Memory B cell (primary cell): ENCODE measurements at regions not wholly inside any gene's neighbourhood (a gene's known extent, or its start where the extent isn't known, plus 50 kb on each side); places are given as distances from the start of the nearest gene placed in this dataset.

Source experiments
- ATAC-seq: fragments of 150-1000 bp; cut with Tn5 transposase; 2 replicates; pipeline ENCODE4 v1.10.0; 2021; ENCODE audit warnings: low read depth, mild to moderate bottlenecking, moderate library complexity
- DNase-seq, 2 donors: peaks; one replicate each; pipeline ENCODE4 v3.0.0; 2022; ENCODE audit warnings: low spot score in 2 of 2
- H3K27ac Mint-ChIP-seq: one replicate; pipeline ENCODE4 v1.8.0; 2022; ENCODE audit warnings: mild to moderate bottlenecking, moderate library complexity, mixed read lengths
- H3K27me3 Mint-ChIP-seq: one replicate; pipeline ENCODE4 v1.8.0; 2022; ENCODE audit warnings: mixed read lengths
- H3K36me3 Mint-ChIP-seq: one replicate; pipeline ENCODE4 v1.8.0; 2022; ENCODE audit warnings: mild to moderate bottlenecking, mixed read lengths
- H3K4me1 Mint-ChIP-seq: one replicate; pipeline ENCODE4 v1.8.0; 2022; ENCODE audit warnings: mixed read lengths
- H3K4me3 Mint-ChIP-seq: one replicate; pipeline ENCODE4 v1.8.0; 2022; ENCODE audit warnings: mild to moderate bottlenecking, moderate library complexity, mixed read lengths
- H3K9me3 Mint-ChIP-seq: one replicate; pipeline ENCODE4 v1.8.0; 2022; ENCODE audit warnings: mixed read lengths

DNA sequence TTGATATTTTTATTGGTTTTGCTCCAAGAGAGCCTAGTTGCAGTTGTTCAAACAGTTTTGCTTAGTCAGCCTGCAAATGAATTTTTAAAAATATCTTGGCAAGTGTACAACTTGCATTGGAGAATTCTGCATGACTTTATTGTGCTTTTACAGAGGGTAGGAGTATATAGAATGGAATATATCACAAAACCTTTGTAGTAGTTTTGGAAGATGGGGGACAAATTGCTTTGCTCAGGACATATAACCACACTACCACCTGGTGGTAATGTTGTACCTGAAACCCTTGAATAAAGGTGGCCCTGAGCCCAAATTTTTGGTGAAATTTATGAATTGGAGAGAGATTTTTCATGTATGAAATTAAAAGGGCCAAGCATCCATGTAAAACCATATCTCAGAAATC lies 645.2 kb downstream of the MED13L start:
- no peak overlapping the region for H3K4me3 Mint-ChIP-seq
- peaks cover 6% of the 10 kb centered on the region for H3K27me3 Mint-ChIP-seq
- DNase-seq (no peak), ATAC-seq (no peak)
- H3K4me1 Mint-ChIP-seq, result no peaks in the 10 kb centered on the region
- no peaks in the 10 kb centered on the region for H3K36me3 Mint-ChIP-seq
- H3K9me3 Mint-ChIP-seq, result peaks cover 5% of the 10 kb centered on the region
- H3K27ac Mint-ChIP-seq, result no peak overlapping the region

DNA sequence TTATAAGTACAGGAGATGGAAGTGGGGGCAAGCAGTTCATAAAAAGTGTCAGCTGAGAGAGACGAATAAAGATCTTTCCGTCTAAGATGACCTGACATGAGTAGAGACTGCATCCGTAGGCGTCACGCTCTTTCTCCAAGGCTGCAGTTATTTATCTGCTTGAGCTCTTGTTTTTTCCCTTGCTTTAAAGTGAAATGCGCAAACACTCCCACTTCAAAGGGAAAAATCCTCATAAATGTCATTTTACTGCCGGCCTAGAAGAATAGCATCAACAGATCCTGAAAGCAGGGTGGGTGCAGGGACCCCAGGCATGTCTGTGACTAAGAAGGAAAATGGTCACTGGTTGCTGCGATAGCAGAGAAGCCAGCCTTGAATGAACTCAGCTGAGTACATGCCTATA lies 647.4 kb downstream of the MED13L start:
- Mint-ChIP-seq H3K27ac (no peak overlapping the region), H3K4me3 (no peak overlapping the region), H3K9me3 (peaks cover 3% of the 10 kb centered on the region), H3K27me3 (peaks cover 4% of the 10 kb centered on the region), H3K36me3 (no peaks in the 10 kb centered on the region), H3K4me1 (no peaks in the 10 kb centered on the region)
- no peak for DNase-seq
- no peak for ATAC-seq

DNA sequence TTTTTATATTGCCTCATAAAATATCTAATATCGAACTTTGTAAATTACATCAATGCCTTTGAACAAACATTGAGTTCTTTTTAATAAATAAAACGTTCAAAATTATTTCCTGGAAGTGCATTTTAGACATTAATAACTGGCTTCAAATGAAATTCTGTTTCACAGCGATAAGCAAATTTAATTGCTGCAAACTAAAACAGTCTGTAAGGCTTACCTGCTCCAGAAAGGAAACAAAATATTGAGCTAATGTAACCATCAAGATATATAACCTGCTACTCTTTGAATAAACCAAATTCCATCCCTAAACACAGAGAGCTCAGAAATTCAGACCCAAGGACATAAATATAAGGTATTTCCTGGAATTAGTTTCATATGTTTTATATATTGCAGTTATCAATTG lies 651.3 kb downstream of the MED13L start:
- peaks cover 1% of the 10 kb centered on the region for H3K27me3 Mint-ChIP-seq
- DNase-seq (no peak), ATAC-seq (no peak)
- no peak overlapping the region for H3K27ac Mint-ChIP-seq
- H3K4me1 Mint-ChIP-seq, result no peaks in the 10 kb centered on the region
- H3K36me3 Mint-ChIP-seq, result no peaks in the 10 kb centered on the region
- H3K4me3 Mint-ChIP-seq, result no peak overlapping the region
- peaks cover 3% of the 10 kb centered on the region for H3K9me3 Mint-ChIP-seq

DNA sequence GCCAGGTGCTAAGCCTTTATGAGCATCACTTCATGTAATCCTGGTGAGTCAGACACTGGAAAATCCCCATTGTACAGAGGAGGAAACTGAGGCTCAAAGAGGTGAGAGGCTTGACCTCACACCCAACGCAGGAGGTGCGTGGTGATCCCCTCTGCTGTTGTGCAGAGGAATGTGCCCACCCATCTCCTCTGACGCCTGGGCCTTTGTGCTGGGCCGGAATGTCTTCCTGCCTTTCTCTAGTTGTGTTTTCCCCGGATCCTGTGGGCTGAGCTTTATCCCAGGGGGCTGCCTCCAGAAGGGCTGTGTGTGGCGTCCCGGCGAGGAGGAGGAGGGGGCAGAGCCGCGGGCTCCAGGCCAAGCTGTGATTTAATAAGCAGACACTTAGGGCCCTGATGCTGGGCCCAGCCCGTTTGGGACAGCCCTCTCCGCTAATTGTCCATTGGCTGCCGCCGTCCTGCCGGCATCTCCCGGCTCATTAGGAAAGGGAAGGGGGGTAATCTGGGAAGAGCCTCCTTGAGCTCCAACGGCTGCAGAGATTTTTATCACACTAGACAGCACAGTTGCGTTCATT lies 653.6 kb downstream of the MED13L start:
- ATAC-seq, result no peak
- no peak for DNase-seq
- peaks cover 4% of the 10 kb centered on the region for H3K27me3 Mint-ChIP-seq
- H3K36me3 Mint-ChIP-seq, result no peaks in the 10 kb centered on the region
- peaks cover 4% of the 10 kb centered on the region for H3K9me3 Mint-ChIP-seq
- H3K4me3 Mint-ChIP-seq, result no peak overlapping the region
- H3K4me1 Mint-ChIP-seq, result no peaks in the 10 kb centered on the region
- H3K27ac Mint-ChIP-seq, result no peak overlapping the region

DNA sequence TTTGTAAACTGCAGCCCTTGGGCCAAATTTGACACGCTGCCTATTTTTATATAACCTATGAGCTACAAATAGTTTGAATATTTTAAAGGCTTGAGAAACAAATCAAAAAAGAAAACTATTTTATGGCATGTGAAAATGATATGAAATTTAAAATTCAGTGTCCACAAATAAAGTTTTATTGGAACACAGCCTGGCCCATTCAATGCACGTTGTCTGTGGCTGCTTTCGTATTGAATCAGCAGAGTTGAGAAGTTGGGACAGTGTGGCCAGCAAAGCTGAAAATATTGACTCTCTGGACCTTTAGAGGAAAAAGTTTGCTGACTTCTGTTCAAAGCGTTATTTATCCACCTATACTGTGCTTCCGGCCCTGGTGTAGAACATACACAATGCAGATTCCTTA lies 654.2 kb downstream of the MED13L start:
- no peaks in the 10 kb centered on the region for H3K36me3 Mint-ChIP-seq
- H3K4me1 Mint-ChIP-seq, result no peaks in the 10 kb centered on the region
- ATAC-seq, result no peak
- no peak for DNase-seq
- peaks cover 5% of the 10 kb centered on the region for H3K9me3 Mint-ChIP-seq
- H3K27me3 Mint-ChIP-seq, result peaks cover 4% of the 10 kb centered on the region
- no peak overlapping the region for H3K4me3 Mint-ChIP-seq
- no peak overlapping the region for H3K27ac Mint-ChIP-seq

- ATAC-seq (no peak), DNase-seq (no peak)
- Mint-ChIP-seq H3K4me1 (no peaks in the 10 kb centered on the region), H3K36me3 (no peaks in the 10 kb centered on the region), H3K27ac (no peak overlapping the region), H3K4me3 (no peak overlapping the region), H3K27me3 (peaks cover 4% of the 10 kb centered on the region), H3K9me3 (peaks cover 8% of the 10 kb centered on the region)
These were observed 656.7 kb downstream of the MED13L start for GRCh38 chr12:115620816-115621215.

DNA sequence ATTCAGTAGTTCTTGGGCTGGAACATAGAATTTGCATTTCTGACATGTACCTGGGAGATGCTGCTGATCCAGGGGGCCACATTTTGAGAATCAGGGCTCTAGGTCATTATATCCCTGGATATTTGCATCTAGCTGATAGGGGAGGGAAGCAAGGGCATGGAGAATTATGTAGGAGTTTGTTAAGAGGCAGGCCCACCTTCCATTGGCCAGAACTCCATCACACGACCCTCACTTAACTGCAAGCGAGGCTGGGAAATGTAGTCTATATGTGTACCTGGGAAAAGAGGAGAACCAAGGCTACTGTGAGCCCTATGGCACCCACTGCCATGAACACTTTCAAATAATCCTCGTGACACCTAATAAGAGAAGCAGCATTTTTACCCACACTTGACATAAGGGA lies 657.6 kb downstream of the MED13L start:
- no peak for ATAC-seq
- Mint-ChIP-seq H3K4me3 (no peak overlapping the region), H3K9me3 (peaks cover 6% of the 10 kb centered on the region), H3K4me1 (no peaks in the 10 kb centered on the region), H3K27me3 (peaks cover 4% of the 10 kb centered on the region), H3K36me3 (no peaks in the 10 kb centered on the region), H3K27ac (no peak overlapping the region)
- DNase-seq, result no peak

DNA sequence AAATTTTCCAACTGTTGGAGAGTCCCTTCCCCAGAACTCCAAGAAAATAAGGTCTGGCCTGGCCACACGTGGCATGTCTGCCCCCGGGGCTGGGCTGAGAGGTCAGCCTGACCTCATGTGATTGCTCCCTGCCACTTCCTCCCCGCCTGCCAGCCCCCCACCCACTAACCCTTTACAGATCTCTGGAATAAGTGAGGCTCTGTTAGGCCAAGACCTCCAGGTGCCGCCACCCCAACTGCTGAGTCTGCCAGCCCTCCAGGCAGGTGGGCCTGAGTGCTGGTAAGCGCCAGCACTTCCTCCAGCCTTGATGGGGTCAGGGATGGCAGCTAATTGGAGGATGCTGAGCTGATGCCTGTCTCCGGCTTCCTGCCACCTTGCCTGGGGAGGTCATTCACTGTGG lies 658.4 kb downstream of the MED13L start:
- H3K9me3 Mint-ChIP-seq, result peaks cover 6% of the 10 kb centered on the region
- H3K27me3 Mint-ChIP-seq, result peaks cover 4% of the 10 kb centered on the region
- no peak for ATAC-seq
- H3K27ac Mint-ChIP-seq, result no peak overlapping the region
- H3K4me1 Mint-ChIP-seq, result no peaks in the 10 kb centered on the region
- H3K4me3 Mint-ChIP-seq, result no peak overlapping the region
- no peak for DNase-seq
- no peaks in the 10 kb centered on the region for H3K36me3 Mint-ChIP-seq

DNA sequence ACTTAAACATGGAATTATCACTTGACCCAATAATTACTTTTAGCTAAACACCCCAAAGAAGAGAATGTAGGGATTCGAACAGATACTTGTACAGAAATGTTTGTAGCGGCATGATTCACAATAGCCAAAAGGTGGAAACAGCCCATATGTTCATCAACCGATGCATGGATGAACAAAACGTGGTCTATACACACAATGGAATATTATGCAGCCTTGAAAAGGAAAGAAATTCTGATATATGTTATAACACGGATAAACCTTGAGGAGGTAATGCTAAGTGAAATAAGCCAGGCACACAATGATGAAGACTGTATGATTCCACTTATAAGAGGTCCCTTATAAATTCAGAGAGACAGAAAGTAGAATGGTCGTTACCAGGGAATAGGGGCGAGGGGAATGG lies 659.4 kb downstream of the MED13L start:
- Mint-ChIP-seq H3K4me1 (no peaks in the 10 kb centered on the region), H3K27me3 (peaks cover 4% of the 10 kb centered on the region), H3K9me3 (peaks cover 6% of the 10 kb centered on the region), H3K4me3 (no peak overlapping the region), H3K36me3 (no peaks in the 10 kb centered on the region), H3K27ac (no peak overlapping the region)
- ATAC-seq (no peak), DNase-seq (no peak)

GRCh38 chr12:115617391-115617790 lies 660.1 kb downstream of the MED13L start:
- no peak overlapping the region for H3K4me3 Mint-ChIP-seq
- no peaks in the 10 kb centered on the region for H3K36me3 Mint-ChIP-seq
- H3K27me3 Mint-ChIP-seq, result peaks cover 4% of the 10 kb centered on the region
- peaks cover 6% of the 10 kb centered on the region for H3K9me3 Mint-ChIP-seq
- H3K27ac Mint-ChIP-seq, result no peak overlapping the region
- no peaks in the 10 kb centered on the region for H3K4me1 Mint-ChIP-seq
- ATAC-seq (no peak), DNase-seq (no peak)

GRCh38 chr12:115611477-115611876 lies 666.0 kb downstream of the MED13L start:
- Mint-ChIP-seq H3K36me3 (no peaks in the 10 kb centered on the region), H3K27ac (no peak overlapping the region), H3K4me3 (no peak overlapping the region), H3K9me3 (no peaks in the 10 kb centered on the region), H3K4me1 (no peaks in the 10 kb centered on the region), H3K27me3 (no peaks in the 10 kb centered on the region)
- ATAC-seq, result no peak
- DNase-seq, result no peak

DNA sequence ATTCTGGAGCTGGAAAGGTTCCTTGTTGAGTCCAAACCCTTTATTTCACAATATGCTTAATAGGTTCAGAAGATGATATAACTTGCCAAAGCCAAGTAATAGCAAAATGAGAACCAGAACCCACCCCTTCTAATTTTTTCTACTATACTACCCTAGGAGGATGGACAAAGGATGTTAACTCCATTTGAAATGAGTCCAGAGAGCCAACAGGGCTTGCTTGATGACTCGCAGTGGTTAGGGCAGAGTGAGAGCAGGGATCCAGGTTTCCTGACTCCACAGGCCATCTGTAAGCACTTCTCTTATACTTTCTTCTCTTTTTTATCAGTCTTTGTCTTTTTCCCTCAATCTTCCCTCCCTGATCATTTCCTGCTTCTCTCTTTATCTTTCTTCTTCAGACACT lies 668.1 kb downstream of the MED13L start:
- ATAC-seq, result no peak
- H3K4me1 Mint-ChIP-seq, result no peaks in the 10 kb centered on the region
- H3K27me3 Mint-ChIP-seq, result peaks cover 5% of the 10 kb centered on the region
- no peak overlapping the region for H3K4me3 Mint-ChIP-seq
- H3K27ac Mint-ChIP-seq, result no peak overlapping the region
- peaks cover 2% of the 10 kb centered on the region for H3K36me3 Mint-ChIP-seq
- H3K9me3 Mint-ChIP-seq, result peaks cover 5% of the 10 kb centered on the region
- DNase-seq, result no peak

GRCh38 chr12:115606040-115606439 lies 671.5 kb downstream of the MED13L start:
- H3K36me3 Mint-ChIP-seq, result peaks cover 2% of the 10 kb centered on the region
- DNase-seq, result no peak
- no peak overlapping the region for H3K4me3 Mint-ChIP-seq
- H3K4me1 Mint-ChIP-seq, result no peaks in the 10 kb centered on the region
- peaks cover 9% of the 10 kb centered on the region for H3K27me3 Mint-ChIP-seq
- no peak for ATAC-seq
- H3K9me3 Mint-ChIP-seq, result peaks cover 5% of the 10 kb centered on the region
- no peak overlapping the region for H3K27ac Mint-ChIP-seq

DNA sequence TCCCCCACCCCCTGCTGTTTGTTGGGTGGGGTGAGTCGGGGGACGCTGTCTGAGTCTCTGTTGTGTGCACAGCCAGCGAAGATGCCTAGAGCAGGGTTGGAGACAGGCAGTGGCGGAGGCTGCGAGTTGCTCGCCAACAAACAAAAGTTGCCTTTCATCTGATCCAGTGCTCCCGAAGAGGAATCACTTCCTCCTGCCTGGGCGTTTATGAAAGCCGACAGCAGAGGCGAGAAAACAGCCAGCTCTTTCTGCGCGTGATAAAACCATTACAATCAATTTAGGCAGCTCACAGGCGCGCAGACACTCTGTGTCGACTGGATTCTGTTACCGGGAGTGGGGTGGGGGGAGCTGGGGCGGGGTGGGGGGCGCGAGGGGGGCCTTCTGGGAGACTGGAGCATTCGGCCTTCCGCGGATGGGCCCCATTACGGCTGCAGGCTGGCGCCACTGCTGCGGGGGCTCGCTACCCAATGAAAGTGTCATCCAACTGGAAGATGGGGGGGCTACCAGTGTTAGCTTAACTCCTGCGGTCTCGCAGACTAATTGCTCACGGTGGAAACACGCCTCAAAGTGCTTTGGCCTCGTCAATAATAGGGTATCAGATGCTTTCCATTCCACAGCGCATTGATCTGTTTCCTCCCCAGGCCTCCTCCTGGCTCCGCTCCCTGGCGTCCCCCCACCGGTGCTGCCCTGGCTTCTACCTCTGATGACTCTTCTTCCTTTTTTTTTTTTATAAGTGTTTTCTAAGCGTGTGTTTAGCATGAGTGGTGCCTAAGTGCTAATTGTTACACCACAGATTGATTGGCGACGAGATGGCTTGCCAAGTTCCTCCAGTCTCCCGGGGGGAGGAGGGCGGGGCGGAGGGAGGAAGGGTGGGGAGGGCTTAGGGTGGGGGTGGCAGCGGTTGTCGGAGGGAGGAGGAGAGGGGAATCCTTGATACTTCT lies 678.4 kb downstream of the MED13L start:
- DNase-seq (no peak), ATAC-seq (no peak)
- Mint-ChIP-seq H3K36me3 (no peaks in the 10 kb centered on the region), H3K4me1 (no peaks in the 10 kb centered on the region), H3K27ac (no peak overlapping the region), H3K9me3 (peaks cover 3% of the 10 kb centered on the region), H3K4me3 (no peak overlapping the region), H3K27me3 (peaks cover 6% of the 10 kb centered on the region)
